DOHH2 (cell line): ENCODE measurements at regions not wholly inside any gene's neighbourhood (a gene's known extent, or its start where the extent isn't known, plus 50 kb on each side); places are given as distances from the start of the nearest gene placed in this dataset.

Source experiments
- CTCF ChIP-seq: fragments of 200-600 bp; sonication (generic); IDR thresholded peaks from one replicate; pipeline ENCODE4 v1.5.1; 2014; ENCODE audit warnings: antibody characterized with exemption, mild to moderate bottlenecking, low read depth, low read length; ENCODE audit not compliant: poor library complexity, severe bottlenecking
- EZH2phosphoT487 ChIP-seq: fragments of 200-600 bp; sonication (generic); IDR thresholded peaks from 2 replicates; pipeline ENCODE4 v1.6.1; 2017; ENCODE audit warnings: borderline replicate concordance, mild to moderate bottlenecking, antibody characterized with exemption, low read length, moderate library complexity, mixed read lengths

- no peak for TF ChIP-seq CTCF
- no peak for TF ChIP-seq EZH2phosphoT487
Measured at GRCh38 chr22:22359465-22359864, 114.9 kb downstream of the VPREB1 start.
